ENCODE measurements at regions not wholly inside any gene's neighbourhood (a gene's known extent, or its start where the extent isn't known, plus 50 kb on each side); places are given as distances from the start of the nearest gene placed in this dataset.

GRCh38 chr17:12597895-12598294 is 67.8 kb upstream of the MYOCD start:
- DNase-seq = no peak

- no peak for DNase-seq
These were observed 66.3 kb upstream of the MYOCD start for GRCh38 chr17:12599186-12599920.

- DNase-seq = no peak
These were observed 65.3 kb upstream of the MYOCD start for GRCh38 chr17:12600349-12600748.

GRCh38 chr17:12603566-12603965 is 62.1 kb upstream of the MYOCD start:
- no peak for DNase-seq

- DNase-seq = no peak
These were observed 60.5 kb upstream of the MYOCD start for GRCh38 chr17:12605222-12605621.

- no peak for DNase-seq
These were observed 52.1 kb upstream of the MYOCD start for GRCh38 chr17:12613566-12613965.

All from SHP77 (cell line).